Amniotic stem cell (primary cell): ENCODE measurements at regions not wholly inside any gene's neighbourhood (a gene's known extent, or its start where the extent isn't known, plus 50 kb on each side); places are given as distances from the start of the nearest gene placed in this dataset.

Experiments
- DNase-seq: peaks from one replicate; lab custom pipeline; 2025; lab: John Stamatoyannopoulos, UW

DNA sequence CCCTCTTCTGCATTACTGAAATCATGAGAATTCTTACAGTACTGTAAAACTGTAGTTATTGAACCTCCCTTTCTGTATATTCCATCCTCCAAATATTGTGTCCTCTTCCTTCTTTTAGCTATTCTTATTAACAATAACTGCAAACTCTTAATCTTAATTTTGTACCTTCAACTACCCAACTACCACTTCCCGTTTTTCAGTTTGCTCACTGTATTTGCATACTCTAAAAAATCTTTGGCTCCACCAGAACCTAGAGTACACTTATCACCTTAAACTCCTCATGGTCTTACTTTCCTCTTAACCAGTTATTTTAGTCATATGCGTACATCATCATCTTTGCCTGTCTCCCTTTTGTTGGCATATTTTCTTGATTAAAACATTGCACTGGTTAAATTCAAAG is 543.7 kb downstream of the ARAP2 start:
- DNase-seq: no peak

GRCh38 chr4:35709080-35709479 is 535.2 kb downstream of the ARAP2 start:
- no peak for DNase-seq

DNA sequence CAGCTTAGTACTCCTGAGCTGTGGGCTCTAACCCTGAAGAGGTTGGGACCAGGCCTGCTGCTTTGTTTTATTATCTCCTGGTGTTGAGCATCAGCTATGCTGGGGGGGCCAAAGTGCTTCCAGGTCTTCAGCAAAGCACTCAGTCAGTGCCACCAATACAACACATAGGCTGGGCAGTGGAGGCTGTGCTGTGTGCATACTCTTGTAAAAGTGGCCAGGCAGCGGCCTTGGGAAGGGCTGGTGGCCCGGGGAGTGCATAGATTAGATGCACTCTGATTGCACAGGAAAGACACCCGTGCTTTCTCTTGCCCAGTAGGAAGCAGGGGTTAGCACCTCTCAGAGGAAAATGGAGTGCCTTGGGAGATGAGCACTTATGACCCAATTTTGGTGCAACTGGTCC is 534.0 kb downstream of the ARAP2 start:
- no peak for DNase-seq

- DNase-seq: no peak
These were observed 533.2 kb downstream of the ARAP2 start for GRCh38 chr4:35711127-35711526.

GRCh38 chr4:35723973-35724372 is 520.3 kb downstream of the ARAP2 start:
- no peak for DNase-seq

DNA sequence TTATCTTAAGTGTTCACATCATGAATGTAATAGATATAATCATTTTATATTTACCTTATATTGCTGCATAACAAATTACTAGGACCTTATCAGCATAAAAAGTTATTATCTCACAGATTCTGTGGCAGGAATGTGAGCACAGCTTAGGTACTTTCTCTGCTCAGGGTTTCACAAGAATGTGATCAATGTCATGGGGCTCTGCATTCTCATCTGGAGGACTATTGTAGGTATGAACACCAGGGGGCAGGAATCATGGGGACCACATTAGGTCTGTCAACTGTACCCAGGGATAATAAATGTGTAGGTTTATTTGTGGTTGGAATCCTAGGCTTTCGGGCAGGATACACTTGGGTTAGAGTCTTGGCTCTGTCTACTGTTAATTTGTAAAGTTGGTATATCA is 519.2 kb downstream of the ARAP2 start:
- no peak for DNase-seq

DNA sequence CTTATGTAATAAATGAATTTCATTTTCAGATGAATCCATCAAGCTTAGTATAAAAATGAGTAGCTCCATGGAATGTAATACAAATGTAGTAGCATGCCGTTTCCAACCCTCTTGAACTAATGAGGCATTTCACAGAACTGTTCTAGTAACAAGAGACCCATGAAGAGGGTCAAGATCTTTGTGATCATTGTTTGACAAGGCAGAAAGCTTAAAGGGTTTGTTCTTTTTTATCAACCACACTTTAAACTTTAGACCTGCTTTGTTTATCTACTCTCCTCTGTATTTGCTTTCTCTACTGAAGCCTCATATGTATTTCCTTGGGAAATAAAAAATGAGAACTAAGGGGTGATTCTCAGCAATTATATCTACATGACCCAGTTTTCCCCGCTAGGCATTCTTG is 513.9 kb downstream of the ARAP2 start:
- DNase-seq: no peak

- DNase-seq: no peak
These were observed 509.8 kb downstream of the ARAP2 start for GRCh38 chr4:35734381-35735098.

GRCh38 chr4:35739308-35739707 is 505.0 kb downstream of the ARAP2 start:
- DNase-seq: no peak

DNA sequence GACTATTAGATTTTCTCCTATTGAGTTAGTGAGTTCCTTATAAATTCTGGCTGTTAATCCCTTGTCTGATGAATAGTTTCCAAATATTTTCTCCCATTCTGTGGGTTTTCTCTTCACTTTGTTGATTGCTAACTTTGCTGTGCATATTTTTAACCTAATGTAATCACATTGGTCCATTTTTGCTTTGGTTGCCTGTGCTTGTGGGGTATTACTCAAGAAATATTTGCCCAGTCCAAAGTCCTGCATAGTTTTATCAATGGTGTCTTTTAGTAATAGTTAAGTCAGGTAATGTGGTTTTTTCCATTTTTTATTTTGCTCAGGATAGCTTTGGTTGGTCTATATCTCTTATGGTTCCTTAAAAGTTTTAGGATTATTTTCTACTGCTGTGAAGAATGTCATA is 490.3 kb downstream of the ARAP2 start:
- DNase-seq: no peak

DNA sequence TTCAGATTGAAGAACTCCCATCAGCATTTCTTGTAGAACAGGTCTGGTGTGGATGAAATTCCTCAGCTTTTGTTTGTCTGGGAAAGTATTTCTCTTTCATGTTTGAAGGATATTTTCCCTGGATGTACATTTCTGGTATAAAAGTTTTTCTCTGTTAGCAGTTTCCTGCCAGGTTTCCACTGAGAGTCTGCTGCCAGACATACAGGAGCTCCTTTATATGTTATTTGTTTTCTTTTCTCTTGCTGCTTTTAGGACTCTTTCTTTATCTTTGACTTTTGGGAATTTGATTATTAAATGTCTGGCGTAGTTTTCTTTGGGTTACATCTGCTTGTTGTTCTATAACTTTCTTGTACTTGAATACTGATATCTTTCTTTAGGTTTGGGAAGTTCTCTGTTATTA is 486.5 kb downstream of the ARAP2 start:
- no peak for DNase-seq

DNA sequence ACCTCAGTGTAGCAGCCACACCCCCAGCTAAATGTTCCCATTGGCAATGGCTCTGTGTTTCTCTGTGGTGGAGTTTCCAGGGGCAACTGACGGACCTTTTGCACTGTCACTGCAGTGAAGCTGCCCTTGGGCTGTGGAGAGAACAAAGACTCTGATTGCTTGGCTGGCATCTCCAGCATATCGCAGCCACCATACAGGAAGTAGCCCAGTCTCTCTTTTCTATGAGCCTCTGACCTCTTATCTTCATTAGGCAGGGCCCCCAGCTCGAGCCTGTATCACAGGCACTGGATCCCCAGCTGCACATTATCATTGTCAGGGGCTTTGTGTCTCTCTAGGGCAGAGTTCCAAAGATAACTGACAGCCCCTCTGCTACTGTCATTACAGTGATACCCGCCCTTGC is 483.5 kb downstream of the ARAP2 start:
- DNase-seq: no peak

- no peak for DNase-seq
These were observed 472.7 kb downstream of the ARAP2 start for GRCh38 chr4:35771571-35771970.

- DNase-seq: no peak
These were observed 472.0 kb downstream of the ARAP2 start for GRCh38 chr4:35772291-35772690.

DNA sequence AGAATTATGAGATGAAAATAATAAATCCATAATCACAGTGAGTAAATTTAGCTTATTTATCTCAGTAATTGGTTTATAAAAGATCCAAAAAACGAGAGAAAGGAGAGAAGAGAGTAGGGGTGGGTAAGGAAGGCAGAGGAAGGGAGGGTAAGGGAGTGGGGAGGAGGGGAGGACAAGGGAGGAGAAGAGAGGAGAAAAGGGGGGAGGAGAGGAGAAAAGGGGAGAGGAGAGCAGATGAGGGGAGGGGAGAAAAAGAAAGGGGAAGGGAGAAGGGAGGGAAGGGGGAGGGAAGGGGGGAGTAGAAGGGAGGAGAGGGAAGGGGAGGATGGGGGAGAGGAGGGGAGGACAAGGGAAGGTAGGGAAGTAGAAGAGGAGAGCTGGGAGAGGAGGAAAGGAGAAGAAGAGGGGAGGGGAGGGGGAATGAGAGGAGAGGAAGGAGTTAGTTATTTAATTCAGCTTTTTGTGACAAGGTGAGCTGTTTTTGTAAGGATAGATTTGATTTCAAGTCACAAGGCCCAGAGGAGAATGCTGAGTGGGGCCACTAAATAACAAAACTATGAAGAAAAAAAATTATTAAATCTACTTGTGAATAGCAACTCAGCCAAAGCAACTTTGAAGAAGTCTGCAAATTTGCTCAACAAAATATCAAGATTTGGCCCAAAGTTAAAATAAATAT is 454.3 kb downstream of the ARAP2 start:
- DNase-seq: no peak

- DNase-seq: no peak
These were observed 451.1 kb downstream of the ARAP2 start for GRCh38 chr4:35793045-35793722.

- DNase-seq: no peak
These were observed 450.5 kb downstream of the ARAP2 start for GRCh38 chr4:35793766-35794165.

DNA sequence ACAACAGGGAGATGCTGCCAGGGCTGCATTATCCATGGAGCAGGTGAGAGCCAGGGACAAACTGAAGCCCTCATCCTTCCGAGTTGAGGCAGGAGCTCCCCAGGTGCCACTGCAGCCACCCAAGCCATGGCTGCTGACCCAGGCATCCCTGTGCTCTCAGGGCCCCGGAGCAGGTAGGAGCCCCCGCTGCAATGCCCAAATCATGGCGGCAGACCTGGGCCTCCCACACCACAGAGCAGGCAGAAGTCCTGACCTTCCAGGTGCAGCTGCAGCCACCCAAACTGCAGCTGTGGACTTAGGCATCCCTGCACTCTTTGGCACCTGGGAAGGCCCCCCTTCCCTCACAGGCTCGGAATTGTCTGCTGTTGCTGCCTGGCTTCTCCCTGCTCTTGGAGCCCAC is 443.6 kb downstream of the ARAP2 start:
- no peak for DNase-seq

GRCh38 chr4:35802644-35803043 is 441.7 kb downstream of the ARAP2 start:
- DNase-seq: no peak

DNA sequence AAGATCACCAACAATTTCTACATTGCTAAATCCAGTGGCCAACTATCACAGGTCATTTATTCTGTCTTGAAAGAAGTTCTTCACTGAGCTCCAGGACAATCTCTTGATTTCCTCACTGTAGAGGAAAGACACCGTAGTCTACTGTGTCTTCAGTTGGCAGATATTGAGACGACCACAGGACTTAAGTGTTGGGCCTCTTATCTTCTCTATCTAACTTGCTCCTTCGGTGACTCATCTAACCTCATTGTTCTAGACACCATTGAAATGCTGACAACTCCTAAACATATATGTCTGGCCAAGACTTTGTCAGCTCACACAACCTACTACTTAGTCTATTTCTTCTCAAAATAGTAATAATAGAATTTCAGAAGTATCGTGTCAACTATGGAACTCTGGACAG is 425.8 kb downstream of the ARAP2 start:
- DNase-seq: no peak

DNA sequence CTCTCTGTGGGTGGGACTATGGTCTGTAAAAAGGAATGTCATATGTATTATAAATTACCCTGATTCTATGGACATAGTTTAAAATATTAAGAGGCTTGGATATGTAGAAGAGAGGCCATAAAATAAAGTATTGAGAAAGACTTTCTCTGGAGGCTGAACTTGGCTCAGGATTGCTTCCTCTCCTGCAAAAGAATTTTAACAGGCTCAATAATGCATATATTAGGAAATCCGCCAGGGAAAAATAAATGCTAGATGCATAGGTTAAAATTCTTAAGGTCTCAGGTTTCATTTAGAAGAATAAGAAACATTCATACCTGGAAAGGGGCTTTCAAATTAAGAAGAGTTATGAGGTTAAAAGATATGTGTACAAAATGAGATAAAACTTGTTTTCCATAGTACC is 424.3 kb downstream of the ARAP2 start:
- DNase-seq: no peak

DNA sequence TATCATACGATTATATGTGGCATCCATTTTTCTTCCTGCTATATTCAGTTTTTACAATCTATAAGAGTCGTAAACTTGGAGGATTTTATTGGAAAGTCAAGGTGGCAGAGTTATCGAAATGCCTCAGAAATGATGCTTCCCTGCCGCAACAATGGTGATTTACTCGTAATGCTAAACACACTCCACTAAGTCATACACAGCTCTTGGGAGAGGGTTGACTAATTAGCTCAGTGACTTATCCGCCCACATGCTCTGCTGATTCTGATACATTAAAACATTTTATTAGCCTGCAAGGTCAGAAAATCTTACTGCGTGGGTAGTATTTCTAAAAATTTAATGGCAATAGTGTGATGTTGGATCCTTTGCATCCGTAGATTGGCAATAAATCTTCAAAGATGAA is 420.1 kb downstream of the ARAP2 start:
- no peak for DNase-seq

GRCh38 chr4:35835893-35836292 is 408.4 kb downstream of the ARAP2 start:
- DNase-seq: no peak
